Activated CD8-positive, alpha-beta T cell treated with anti-CD3 and anti-CD28 coated beads for 36 hours (primary cell): ENCODE measurements at regions not wholly inside any gene's neighbourhood (a gene's known extent, or its start where the extent isn't known, plus 50 kb on each side); places are given as distances from the start of the nearest gene placed in this dataset.

Source experiments
- ATAC-seq: fragments of 200-7000 bp; cut with Tn5 transposase; one replicate; pipeline ENCODE4 v1.10.0; 2021; ENCODE audit warnings: mild to moderate bottlenecking, moderate library complexity
- CTCF ChIA-PET: fragments of 350-600 bp; sonication (Branson Sonifier 250); formaldehyde crosslinking; loops from one replicate; lab custom pipeline; 2021; ENCODE audit warnings: antibody characterized with exemption; lab: Charles Lee
- POLR2A ChIA-PET: fragments of 350-600 bp; sonication (Branson Sonifier 250); formaldehyde crosslinking; loops from one replicate; lab custom pipeline; 2021; ENCODE audit warnings: antibody characterized with exemption; lab: Charles Lee
- DNase-seq: peaks from one replicate; pipeline ENCODE4 v3.0.0-alpha.2; 2020
- H3K27ac Mint-ChIP-seq: one replicate; pipeline ENCODE4 v1.8.0; 2021; ENCODE audit warnings: mild to moderate bottlenecking, mixed read lengths
- H3K27me3 Mint-ChIP-seq: one replicate; pipeline ENCODE4 v1.8.0; 2021; ENCODE audit warnings: mixed read lengths
- H3K36me3 Mint-ChIP-seq: one replicate; pipeline ENCODE4 v1.8.0; 2021; ENCODE audit warnings: low read depth, mixed read lengths
- H3K4me1 Mint-ChIP-seq: one replicate; pipeline ENCODE4 v1.8.0; 2021; ENCODE audit warnings: low read depth, mixed read lengths
- H3K4me3 Mint-ChIP-seq: one replicate; pipeline ENCODE4 v1.8.0; 2021; ENCODE audit warnings: mild to moderate bottlenecking, moderate library complexity, mixed read lengths
- H3K9me3 Mint-ChIP-seq: one replicate; pipeline ENCODE4 v1.8.0; 2021; ENCODE audit warnings: mixed read lengths
- CTCF ChIP-seq: fragments of 200-600 bp; IDR thresholded peaks from one replicate; pipeline ENCODE4 v1.8.0; 2022; ENCODE audit warnings: antibody characterized with exemption, mild to moderate bottlenecking
- intact Hi-C: fragments of 100-400 bp; cut with micrococcal nuclease; formaldehyde crosslinking; loops from one replicate; pipeline ENCODE4 v1.10.0; 2022

GRCh38 chr1:164233149-164233548 is 325.8 kb upstream of the PBX1 start:
- Mint-ChIP-seq H3K9me3 (peaks cover 2% of the 10 kb centered on the region), H3K36me3 (no peaks in the 10 kb centered on the region), H3K4me1 (no peaks in the 10 kb centered on the region), H3K27ac (no peak overlapping the region), H3K4me3 (no peak overlapping the region), H3K27me3 (no peaks in the 10 kb centered on the region)
- DNase-seq (no peak), ATAC-seq (no peak)
- TF ChIP-seq CTCF: no peak
- POLR2A ChIA-PET: no interaction called here
- CTCF ChIA-PET: no interaction called here
- intact Hi-C loops: no loop called here

- no peaks in the 10 kb centered on the region for H3K27me3 Mint-ChIP-seq
- ATAC-seq: no peak
- peaks cover 2% of the 10 kb centered on the region for H3K9me3 Mint-ChIP-seq
- POLR2A ChIA-PET: no interaction called here
- no peaks in the 10 kb centered on the region for H3K36me3 Mint-ChIP-seq
- H3K4me1 Mint-ChIP-seq: no peaks in the 10 kb centered on the region
- no peak overlapping the region for H3K27ac Mint-ChIP-seq
- TF ChIP-seq CTCF: no peak
- DNase-seq: no peak
- H3K4me3 Mint-ChIP-seq: no peak overlapping the region
- CTCF ChIA-PET: no interaction called here
- intact Hi-C loops: no loop called here
These were observed 318.9 kb upstream of the PBX1 start for GRCh38 chr1:164240081-164240480.

- intact Hi-C loops: no loop called here
- Mint-ChIP-seq H3K27ac (no peak overlapping the region), H3K4me3 (no peak overlapping the region), H3K9me3 (peaks cover 18% of the 10 kb centered on the region), H3K27me3 (no peaks in the 10 kb centered on the region), H3K36me3 (no peaks in the 10 kb centered on the region), H3K4me1 (no peaks in the 10 kb centered on the region)
- no peak for TF ChIP-seq CTCF
- POLR2A ChIA-PET: no interaction called here
- CTCF ChIA-PET: no interaction called here
- no peak for ATAC-seq
- DNase-seq: no peak
These were observed 308.6 kb upstream of the PBX1 start for GRCh38 chr1:164250365-164250764.

GRCh38 chr1:164256456-164256855 is 302.5 kb upstream of the PBX1 start:
- ATAC-seq (no peak), DNase-seq (no peak)
- Mint-ChIP-seq H3K9me3 (peaks cover 19% of the 10 kb centered on the region), H3K4me1 (no peaks in the 10 kb centered on the region), H3K4me3 (no peak overlapping the region), H3K27ac (no peak overlapping the region), H3K27me3 (no peaks in the 10 kb centered on the region), H3K36me3 (no peaks in the 10 kb centered on the region)
- POLR2A ChIA-PET: no interaction called here
- no peak for TF ChIP-seq CTCF
- CTCF ChIA-PET: no interaction called here
- intact Hi-C loops: no loop called here

- Mint-ChIP-seq H3K27me3 (no peaks in the 10 kb centered on the region), H3K4me1 (no peaks in the 10 kb centered on the region), H3K9me3 (peaks cover 6% of the 10 kb centered on the region), H3K36me3 (no peaks in the 10 kb centered on the region), H3K27ac (no peak overlapping the region), H3K4me3 (no peak overlapping the region)
- POLR2A ChIA-PET: no interaction called here
- DNase-seq (no peak), ATAC-seq (no peak)
- CTCF ChIA-PET: no interaction called here
- no peak for TF ChIP-seq CTCF
- intact Hi-C loops: no loop called here
These were observed 297.2 kb upstream of the PBX1 start for GRCh38 chr1:164261691-164262240.
